Left renal pelvis (tissue), 4 donors: ENCODE measurements at regions not wholly inside any gene's neighbourhood (a gene's known extent, or its start where the extent isn't known, plus 50 kb on each side); places are given as distances from the start of the nearest gene placed in this dataset.
A peak's percentile ranks its signal among the peaks of the same experiment; 100 is the strongest.

Experiments
- DNase-seq, 4 donors: peaks; one replicate each; pipeline ENCODE4 v3.0.0-alpha.2; 2013; ENCODE audit warnings: low read depth in 4 of 4, low spot score in 3 of 4

DNA sequence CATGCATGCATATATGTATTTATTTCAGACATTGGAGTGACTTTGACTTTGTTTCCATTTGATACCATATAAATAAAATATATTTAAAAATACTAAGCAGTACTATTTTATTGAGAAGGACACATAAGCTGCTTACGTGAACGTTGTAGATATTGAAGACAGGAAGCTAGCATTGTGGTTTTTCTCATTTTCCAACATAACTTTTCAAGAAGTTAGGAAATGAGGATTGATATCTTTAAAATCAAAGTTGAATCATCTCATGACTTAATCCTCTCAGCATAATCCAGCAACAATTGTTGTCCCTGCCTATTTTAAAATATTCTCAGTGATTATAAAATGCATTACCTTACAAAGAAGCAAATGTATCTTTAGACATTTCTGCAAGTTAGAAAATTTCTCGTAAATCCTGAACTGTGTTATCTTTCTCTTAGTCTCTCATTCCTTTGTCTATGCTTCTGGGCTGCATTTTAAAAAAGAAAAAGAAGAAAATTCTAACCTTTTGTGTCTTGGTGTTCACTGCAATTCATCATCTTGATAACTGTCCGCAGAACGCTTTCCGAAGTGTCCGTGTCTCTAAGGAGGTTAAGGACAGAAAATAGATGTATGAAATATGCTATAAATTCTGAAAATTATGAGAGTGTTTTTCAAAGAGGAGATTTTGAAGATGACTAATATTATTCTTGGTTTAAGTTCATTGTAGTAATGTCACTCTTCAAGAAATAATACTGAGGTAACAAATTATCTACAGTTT is 1089.9 kb upstream of the CDH6 start:
- DNase-seq, result no peak

DNA sequence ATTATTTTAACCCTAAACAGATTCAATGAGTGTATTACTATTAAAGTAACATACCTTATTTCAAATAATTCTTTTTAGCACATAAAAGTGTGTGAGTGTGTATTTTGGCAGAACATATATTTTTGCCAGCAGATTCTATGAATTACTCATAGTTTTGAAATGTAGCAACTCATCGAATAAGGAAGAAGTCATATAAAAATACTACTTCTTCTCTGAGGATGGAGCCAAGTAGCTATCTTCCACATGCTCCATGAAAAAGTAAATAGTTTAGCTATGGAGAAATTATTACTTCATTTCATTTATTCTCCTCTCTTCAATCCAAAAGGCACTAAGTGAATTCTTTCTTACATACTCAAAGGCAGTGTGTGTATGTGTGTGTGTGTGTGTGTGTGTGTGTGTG is 1090.4 kb upstream of the CDH6 start:
- no peak for DNase-seq

DNA sequence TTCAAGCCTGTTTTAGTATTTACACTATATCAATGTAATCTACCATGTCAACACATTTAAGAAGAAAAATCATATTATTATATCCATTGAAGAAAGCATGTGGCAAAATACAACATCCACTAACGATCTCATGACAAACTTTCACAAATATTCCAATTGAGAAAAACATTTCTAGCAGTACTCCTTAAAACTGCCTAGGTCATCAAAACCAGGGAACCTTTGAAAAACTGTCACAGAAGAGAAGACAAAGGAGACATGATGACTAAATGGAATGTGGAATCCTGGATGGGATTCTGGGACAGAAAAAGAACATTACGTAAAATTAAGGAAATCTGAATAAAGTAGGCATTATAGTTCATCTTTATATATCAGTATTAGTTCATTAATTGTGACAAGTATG is 1091.3 kb upstream of the CDH6 start:
- DNase-seq, result no peak

- DNase-seq, result no peak
Measured at GRCh38 chr5:30100929-30101328, 1092.6 kb upstream of the CDH6 start.

DNA sequence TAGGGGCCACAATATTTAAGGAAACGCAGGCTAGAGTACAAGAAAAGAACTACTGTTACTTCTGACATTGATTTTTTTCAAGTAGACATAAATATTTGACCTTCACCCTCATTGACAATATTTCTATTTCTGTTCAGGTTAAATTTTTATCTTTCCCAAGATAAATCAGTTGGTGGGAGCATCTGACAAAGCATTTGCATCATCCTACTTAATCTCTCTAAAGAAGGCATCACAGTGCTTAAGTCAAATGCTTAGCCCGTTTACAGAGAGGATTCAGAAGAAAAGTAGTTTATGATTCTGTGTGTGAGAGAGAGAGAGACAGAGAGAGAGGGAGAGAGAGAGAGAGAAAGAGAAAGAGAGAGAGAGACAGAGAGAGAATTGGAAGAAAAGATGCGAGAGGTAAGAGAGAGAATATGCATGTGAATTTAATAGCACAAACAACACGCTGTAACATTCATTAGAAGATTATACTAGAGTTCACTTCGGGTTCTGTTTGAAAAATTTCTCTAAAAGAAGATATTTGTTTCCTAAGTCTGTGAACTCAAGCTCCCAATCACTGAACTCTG is 1093.3 kb upstream of the CDH6 start:
- DNase-seq, result no peak

- DNase-seq, result no peak
Measured at GRCh38 chr5:30099634-30100033, 1093.9 kb upstream of the CDH6 start.

- no peak for DNase-seq
Measured at GRCh38 chr5:30098940-30099339, 1094.5 kb upstream of the CDH6 start.

GRCh38 chr5:30092548-30092947 is 1100.9 kb upstream of the CDH6 start:
- no peak for DNase-seq

- DNase-seq, result no peak
Measured at GRCh38 chr5:30069441-30070263, 1123.8 kb upstream of the CDH6 start.

DNA sequence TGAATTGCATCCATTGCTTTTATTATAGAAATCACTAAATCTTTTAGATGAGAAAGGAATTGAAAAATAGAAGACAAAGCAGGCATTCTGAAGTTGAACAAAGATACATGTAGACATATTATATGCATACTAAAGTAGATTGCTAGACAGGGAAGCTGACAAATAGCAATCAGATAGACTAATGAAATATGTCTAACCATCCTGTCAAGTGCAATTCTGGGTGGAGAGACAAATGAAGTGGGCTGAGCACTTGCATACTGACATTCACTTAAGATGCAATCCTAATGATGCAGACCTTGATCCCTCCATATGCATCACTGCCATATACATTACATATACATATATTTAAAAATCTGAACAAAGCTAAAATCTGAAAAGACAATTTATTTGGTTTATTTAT is 1130.0 kb upstream of the CDH6 start:
- DNase-seq, result no peak

DNA sequence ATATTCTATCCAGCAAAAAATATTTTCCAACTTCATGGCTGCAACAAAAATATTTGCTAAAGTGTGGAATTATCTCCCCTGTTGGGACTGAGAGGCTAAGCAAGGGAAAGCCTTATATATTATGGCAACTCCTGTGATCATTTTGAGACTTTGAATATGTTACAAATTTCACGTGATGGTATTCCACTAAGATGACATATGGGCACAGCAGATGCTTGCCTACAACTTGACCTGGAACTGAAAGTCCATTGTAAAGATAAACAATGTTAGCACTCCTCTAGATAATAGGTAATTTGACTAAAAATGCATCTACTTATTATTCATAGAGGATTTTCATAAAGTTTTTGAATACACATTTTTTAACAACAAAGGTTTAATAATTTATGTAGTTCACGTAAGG is 1141.5 kb upstream of the CDH6 start:
- DNase-seq, result no peak

DNA sequence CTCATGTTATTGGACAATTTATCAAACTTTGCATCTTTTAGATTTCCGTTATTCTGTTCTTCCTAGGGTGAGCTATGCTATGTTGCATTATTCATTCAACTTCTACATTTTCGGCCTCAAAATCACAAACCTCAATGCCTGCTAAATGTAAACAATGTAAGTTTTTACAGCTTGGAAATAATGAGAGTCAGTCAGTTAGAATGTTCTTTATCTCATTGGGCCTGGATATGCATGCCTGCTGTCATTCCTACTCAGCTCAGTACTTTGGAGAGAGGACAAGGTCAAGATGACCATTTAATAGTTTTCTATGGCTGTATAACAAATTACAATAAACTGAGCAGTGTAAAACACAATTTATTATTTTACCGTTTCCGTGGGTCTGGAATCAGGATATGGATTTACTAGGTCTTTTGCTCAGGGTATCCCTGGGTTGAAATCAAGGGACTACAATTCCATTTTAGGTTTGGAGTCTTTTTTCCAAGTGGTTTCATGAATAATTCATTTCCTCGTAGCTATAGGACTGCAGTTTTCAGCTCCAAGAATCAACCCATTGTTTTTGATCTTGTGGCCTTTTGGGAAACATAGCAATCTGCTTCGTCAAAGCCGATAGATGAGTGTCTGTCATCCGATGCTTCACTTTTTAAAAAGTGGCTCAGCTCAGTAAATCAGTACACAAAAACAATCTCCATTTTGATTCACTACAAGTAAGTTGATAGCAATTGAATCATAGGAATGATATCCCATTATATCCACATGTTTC is 1143.2 kb upstream of the CDH6 start:
- no peak for DNase-seq

GRCh38 chr5:30042677-30043076 is 1150.8 kb upstream of the CDH6 start:
- no peak for DNase-seq

DNA sequence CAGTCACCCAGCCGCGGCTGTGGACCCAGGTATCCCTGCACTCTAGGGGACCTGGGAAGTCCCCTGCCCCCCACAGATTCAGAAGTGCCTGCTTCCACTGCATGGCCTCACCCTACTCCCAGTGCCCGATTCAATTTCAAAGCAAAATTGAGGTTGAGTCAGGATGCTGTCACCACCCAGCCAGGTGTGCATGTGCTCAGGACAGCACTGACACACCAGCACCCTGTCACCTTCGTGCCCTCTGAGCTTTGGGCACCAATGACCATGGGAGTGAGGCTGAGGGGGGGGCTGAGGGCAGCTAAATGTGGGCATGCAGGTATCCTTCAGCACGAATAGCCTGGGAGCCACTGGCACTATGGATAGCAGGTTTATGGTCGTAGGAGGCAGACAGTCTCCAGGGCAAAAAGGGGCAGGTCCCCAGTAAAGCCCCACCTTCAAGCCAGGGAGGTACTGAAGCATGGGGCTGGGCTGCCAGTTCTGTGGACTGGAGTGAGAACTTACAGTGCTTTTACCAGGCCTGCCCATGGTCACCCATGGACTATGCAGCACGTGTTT is 1151.6 kb upstream of the CDH6 start:
- DNase-seq, result no peak

DNA sequence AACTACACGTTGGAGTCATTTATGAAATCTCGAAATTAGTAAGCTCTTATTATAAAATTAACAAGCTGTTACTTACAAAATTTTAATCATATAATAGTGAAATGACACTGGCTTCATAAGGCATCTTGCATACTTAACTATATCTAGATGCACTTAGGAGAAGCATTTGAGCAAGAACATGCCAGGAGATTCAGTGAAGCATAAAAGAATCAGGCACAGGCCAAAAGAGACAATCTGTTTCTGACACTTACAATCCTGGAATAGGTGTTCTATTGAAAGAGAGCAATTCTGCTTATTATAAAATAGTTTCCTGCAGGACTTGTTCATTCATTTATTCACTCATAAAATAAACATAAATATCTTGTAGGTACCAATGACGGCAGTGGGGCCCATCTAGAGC is 1152.2 kb upstream of the CDH6 start:
- no peak for DNase-seq

- peak; percentile 12 to 40 (median 28) for DNase-seq
Measured at GRCh38 chr5:30040488-30041118, 1152.9 kb upstream of the CDH6 start.

DNA sequence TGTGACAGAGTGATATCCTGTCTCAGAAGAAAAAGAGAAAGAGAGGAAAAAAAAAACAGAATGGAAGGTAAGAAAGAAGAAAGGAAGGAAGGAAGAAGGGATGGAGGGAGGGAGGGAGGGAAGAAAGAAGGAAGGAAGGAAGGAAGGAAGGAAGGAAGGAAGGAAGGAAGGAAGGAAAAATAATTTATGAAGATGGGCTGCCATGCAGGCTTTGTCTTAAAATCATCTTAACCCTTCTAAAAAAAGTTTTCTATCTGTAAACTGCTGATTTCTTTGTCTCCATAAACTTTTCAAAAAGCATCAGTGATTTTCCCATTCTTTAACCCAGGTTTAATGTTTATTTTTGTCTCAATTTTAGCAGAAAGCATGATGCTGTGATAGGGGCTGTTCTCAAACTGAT is 1154.1 kb upstream of the CDH6 start:
- no peak for DNase-seq

DNA sequence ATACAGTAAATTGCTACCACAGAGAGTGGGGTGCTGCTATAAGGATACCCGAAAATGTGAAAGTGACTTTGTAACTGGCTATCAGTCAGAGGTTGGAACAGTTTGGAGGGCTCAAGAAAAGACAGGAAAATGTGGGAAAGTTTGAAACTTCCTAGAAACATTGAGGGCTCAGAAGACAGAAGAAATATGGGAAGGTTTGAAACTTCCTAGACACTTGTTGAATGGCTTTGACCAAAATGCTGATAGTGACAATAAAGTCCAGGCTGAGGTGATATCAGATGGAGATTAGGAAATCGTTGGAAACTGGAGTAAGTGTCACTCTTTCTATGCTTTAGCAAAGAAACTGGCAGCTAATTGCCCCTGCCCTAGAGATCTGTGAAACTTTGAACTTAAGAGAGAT is 1158.6 kb upstream of the CDH6 start:
- no peak for DNase-seq

GRCh38 chr5:30030101-30030500 is 1163.4 kb upstream of the CDH6 start:
- DNase-seq, result no peak

GRCh38 chr5:30001826-30002225 is 1191.7 kb upstream of the CDH6 start:
- no peak for DNase-seq
